ENCODE measurements at regions not wholly inside any gene's neighbourhood (a gene's known extent, or its start where the extent isn't known, plus 50 kb on each side); places are given as distances from the start of the nearest gene placed in this dataset.

DNA sequence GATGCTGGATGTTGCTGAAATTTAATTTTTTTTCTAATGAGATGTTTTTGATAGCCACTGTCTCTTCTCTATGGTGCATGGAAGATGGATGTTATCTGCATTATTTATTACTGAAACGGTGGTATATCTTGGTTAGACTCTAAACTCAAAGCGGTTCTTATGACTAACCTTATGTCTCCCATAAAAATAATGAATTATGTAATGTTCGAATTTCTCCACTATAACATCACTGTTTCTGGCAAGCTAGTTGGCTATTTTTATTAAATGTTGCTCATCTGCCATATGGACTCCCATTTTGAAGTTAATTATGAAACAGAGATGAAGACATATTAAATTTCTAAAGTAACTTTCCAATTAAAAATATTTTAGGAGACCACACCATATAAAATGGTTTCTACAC lies 808.6 kb upstream of the ADGRL4 start:
- H3K4me3 Mint-ChIP-seq = no peak overlapping the region
- DNase-seq (no peak), ATAC-seq (ENCODE audit: low read depth) (no peak)
- no peak overlapping the region for H3K27ac Mint-ChIP-seq
- TF ChIP-seq, protein P1, sequence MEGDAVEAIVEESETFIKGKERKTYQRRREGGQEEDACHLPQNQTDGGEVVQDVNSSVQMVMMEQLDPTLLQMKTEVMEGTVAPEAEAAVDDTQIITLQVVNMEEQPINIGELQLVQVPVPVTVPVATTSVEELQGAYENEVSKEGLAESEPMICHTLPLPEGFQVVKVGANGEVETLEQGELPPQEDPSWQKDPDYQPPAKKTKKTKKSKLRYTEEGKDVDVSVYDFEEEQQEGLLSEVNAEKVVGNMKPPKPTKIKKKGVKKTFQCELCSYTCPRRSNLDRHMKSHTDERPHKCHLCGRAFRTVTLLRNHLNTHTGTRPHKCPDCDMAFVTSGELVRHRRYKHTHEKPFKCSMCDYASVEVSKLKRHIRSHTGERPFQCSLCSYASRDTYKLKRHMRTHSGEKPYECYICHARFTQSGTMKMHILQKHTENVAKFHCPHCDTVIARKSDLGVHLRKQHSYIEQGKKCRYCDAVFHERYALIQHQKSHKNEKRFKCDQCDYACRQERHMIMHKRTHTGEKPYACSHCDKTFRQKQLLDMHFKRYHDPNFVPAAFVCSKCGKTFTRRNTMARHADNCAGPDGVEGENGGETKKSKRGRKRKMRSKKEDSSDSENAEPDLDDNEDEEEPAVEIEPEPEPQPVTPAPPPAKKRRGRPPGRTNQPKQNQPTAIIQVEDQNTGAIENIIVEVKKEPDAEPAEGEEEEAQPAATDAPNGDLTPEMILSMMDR (IDR thresholded peaks at IDR 0.05) = no peak
- ChIA-PET CTCF (no interaction called here), POLR2A (no interaction called here)
- intact Hi-C loops (cut with micrococcal nuclease) = no loop called here
- H3K4me1 Mint-ChIP-seq = no peaks in the 10 kb centered on the region
- H3K36me3 Mint-ChIP-seq (ENCODE audit: low read depth) = no peaks in the 10 kb centered on the region
- H3K9me3 Mint-ChIP-seq = no peaks in the 10 kb centered on the region
- no peaks in the 10 kb centered on the region for H3K27me3 Mint-ChIP-seq

DNA sequence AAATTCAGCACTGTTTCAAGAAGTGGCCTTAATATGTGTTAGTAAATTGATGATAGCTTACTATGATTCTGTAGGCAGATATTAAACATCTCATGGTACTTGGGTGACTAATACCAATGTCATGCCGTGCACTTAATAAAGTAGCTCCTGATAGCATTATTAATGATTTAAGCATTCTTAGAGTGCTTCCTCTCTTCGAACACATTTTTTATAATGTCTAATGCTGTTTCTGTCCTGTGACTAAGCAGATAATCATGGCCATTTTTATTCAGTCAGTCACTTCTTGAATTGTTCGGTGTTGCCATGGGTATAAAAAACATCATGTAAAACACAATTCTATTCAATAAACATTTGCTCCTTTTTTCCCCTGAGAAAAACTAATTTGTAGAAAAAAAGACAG lies 804.6 kb upstream of the ADGRL4 start:
- no peaks in the 10 kb centered on the region for H3K4me1 Mint-ChIP-seq
- TF ChIP-seq, protein P1 (IDR thresholded peaks at IDR 0.05) = no peak
- no peaks in the 10 kb centered on the region for H3K27me3 Mint-ChIP-seq
- ATAC-seq (ENCODE audit: low read depth) (no peak), DNase-seq (no peak)
- no peak overlapping the region for H3K27ac Mint-ChIP-seq
- H3K4me3 Mint-ChIP-seq = no peak overlapping the region
- H3K36me3 Mint-ChIP-seq (ENCODE audit: low read depth) = no peaks in the 10 kb centered on the region
- H3K9me3 Mint-ChIP-seq = peaks cover 11% of the 10 kb centered on the region
- intact Hi-C loops (cut with micrococcal nuclease) = no loop called here
- POLR2A ChIA-PET = no interaction called here
- CTCF ChIA-PET = no interaction called here

GRCh38 chr1:79808816-79809475 lies 802.4 kb upstream of the ADGRL4 start:
- Mint-ChIP-seq H3K27me3 (no peaks in the 10 kb centered on the region), H3K4me3 (no peak overlapping the region), H3K27ac (no peak overlapping the region), H3K4me1 (no peaks in the 10 kb centered on the region), H3K36me3 (ENCODE audit: low read depth) (no peaks in the 10 kb centered on the region), H3K9me3 (peaks cover 13% of the 10 kb centered on the region)
- intact Hi-C loops (cut with micrococcal nuclease) = no loop called here
- ChIA-PET POLR2A (no interaction called here), CTCF (no interaction called here)
- DNase-seq (no peak), ATAC-seq (ENCODE audit: low read depth) (no peak)
- TF ChIP-seq, protein P1 (IDR thresholded peaks at IDR 0.05) = no peak

GRCh38 chr1:79807816-79808215 lies 801.3 kb upstream of the ADGRL4 start:
- intact Hi-C loops (cut with micrococcal nuclease) = no loop called here
- TF ChIP-seq, protein P1 (IDR thresholded peaks at IDR 0.05) = no peak

GRCh38 chr1:79797487-79797886 lies 791.0 kb upstream of the ADGRL4 start:
- POLR2A ChIA-PET = no interaction called here
- H3K27me3 Mint-ChIP-seq = no peaks in the 10 kb centered on the region
- no peak overlapping the region for H3K4me3 Mint-ChIP-seq
- ATAC-seq (ENCODE audit: low read depth) (no peak), DNase-seq (no peak)
- no peaks in the 10 kb centered on the region for H3K36me3 Mint-ChIP-seq (ENCODE audit: low read depth)
- TF ChIP-seq, protein P1 (IDR thresholded peaks at IDR 0.05) = no peak
- H3K4me1 Mint-ChIP-seq = no peaks in the 10 kb centered on the region
- no peak overlapping the region for H3K27ac Mint-ChIP-seq
- CTCF ChIA-PET = no interaction called here
- intact Hi-C loops (cut with micrococcal nuclease) = no loop called here
- H3K9me3 Mint-ChIP-seq = peaks cover 10% of the 10 kb centered on the region

More at GRCh38 chr1:79807816-79808215, 801.3 kb upstream of the ADGRL4 start:
- DNase-seq (no peak), ATAC-seq (ENCODE audit: low read depth) (no peak)
- H3K4me1 Mint-ChIP-seq = no peaks in the 10 kb centered on the region
- no peak overlapping the region for H3K4me3 Mint-ChIP-seq
- no peaks in the 10 kb centered on the region for H3K27me3 Mint-ChIP-seq
- ChIA-PET CTCF (no interaction called here), POLR2A (no interaction called here)
- H3K27ac Mint-ChIP-seq = no peak overlapping the region
- H3K9me3 Mint-ChIP-seq = peaks cover 13% of the 10 kb centered on the region
- no peaks in the 10 kb centered on the region for H3K36me3 Mint-ChIP-seq (ENCODE audit: low read depth)
